OCI-LY1 (cell line): ENCODE measurements at regions not wholly inside any gene's neighbourhood (a gene's known extent, or its start where the extent isn't known, plus 50 kb on each side); places are given as distances from the start of the nearest gene placed in this dataset.

Source experiments
- H2AFZ ChIP-seq: fragments of 200-600 bp; sonication (generic), shearing (Covaris generic); 2 replicates; pipeline ENCODE4 v1.6.0; 2014; ENCODE audit warnings: antibody characterized with exemption, mild to moderate bottlenecking, low read length
- H3F3A ChIP-seq: fragments of 200-600 bp; sonication (generic), shearing (Covaris generic); 2 replicates; pipeline ENCODE4 v1.6.0; 2014; ENCODE audit warnings: mild to moderate bottlenecking, antibody characterized with exemption, low read length, moderate library complexity; ENCODE audit not compliant: insufficient read depth
- H3K27ac ChIP-seq: fragments of 200-600 bp; sonication (generic); 2 replicates; pipeline ENCODE4 v1.5.1; 2014; ENCODE audit warnings: low read length, mixed run types, mild to moderate bottlenecking, low read depth; ENCODE audit not compliant: poor library complexity, severe bottlenecking
- H3K27me3 ChIP-seq: fragments of 200-600 bp; sonication (generic); 2 replicates; pipeline ENCODE4 v1.6.0; 2014; ENCODE audit warnings: antibody characterized with exemption, mild to moderate bottlenecking, low read length, moderate library complexity; ENCODE audit not compliant: insufficient read depth
- H3K36me3 ChIP-seq: fragments of 200-600 bp; sonication (generic); 2 replicates; pipeline ENCODE4 v1.6.1; 2014; ENCODE audit warnings: mild to moderate bottlenecking, antibody characterized with exemption, low read length, moderate library complexity, mixed read lengths; ENCODE audit not compliant: insufficient read depth
- H3K4me1 ChIP-seq: fragments of 200-600 bp; sonication (generic); 2 replicates; pipeline ENCODE4 v1.5.1; 2014; ENCODE audit warnings: mild to moderate bottlenecking, low read length, moderate library complexity; ENCODE audit not compliant: insufficient read depth, severe bottlenecking
- H3K4me2 ChIP-seq: fragments of 200-600 bp; sonication (generic), shearing (Covaris generic); 2 replicates; pipeline ENCODE4 v1.6.1; 2014; ENCODE audit warnings: low read length
- H3K4me3 ChIP-seq: fragments of 200-600 bp; sonication (generic); 2 replicates; pipeline ENCODE4 v1.5.1; 2014; ENCODE audit warnings: low read length, low read depth, mild to moderate bottlenecking, mixed read lengths; ENCODE audit not compliant: poor library complexity, severe bottlenecking
- H3K79me2 ChIP-seq: fragments of 200-600 bp; shearing (Covaris generic); 2 replicates; pipeline ENCODE4 v1.6.1; 2016; ENCODE audit warnings: mixed run types, low read length, mixed read lengths; ENCODE audit not compliant: insufficient read depth
- H3K9ac ChIP-seq: fragments of 200-600 bp; sonication (generic), shearing (Covaris generic); 2 replicates; pipeline ENCODE4 v1.6.1; 2014; ENCODE audit warnings: mild to moderate bottlenecking, low read length, mixed read lengths
- H3K9me2 ChIP-seq: fragments of 200-600 bp; sonication (generic), shearing (Covaris generic); 2 replicates; pipeline ENCODE4 v1.6.1; 2014; ENCODE audit warnings: low read depth, mild to moderate bottlenecking, low read length, mixed read lengths
- H3K9me3 ChIP-seq: fragments of 200-600 bp; shearing (Covaris generic); 2 replicates; pipeline ENCODE4 v1.6.1; 2014; ENCODE audit warnings: low read length, mixed read lengths
- H4K20me1 ChIP-seq: fragments of 200-600 bp; sonication (generic), shearing (Covaris generic); 2 replicates; pipeline ENCODE4 v1.6.0; 2016; ENCODE audit warnings: mild to moderate bottlenecking, low read length; ENCODE audit not compliant: insufficient read depth
- EZH2 ChIP-seq: fragments of 200-600 bp; sonication (generic), shearing (Covaris generic); IDR thresholded peaks from 2 replicates; pipeline ENCODE4 v1.8.0; 2017; ENCODE audit warnings: borderline replicate concordance, mixed run types, mild to moderate bottlenecking, antibody characterized with exemption, low read length, moderate library complexity, mixed read lengths
- TF ChIP-seq, protein P1 (sequence below): fragments of 200-600 bp; sonication (generic), shearing (Covaris generic); IDR thresholded peaks from 2 replicates; pipeline ENCODE4 v1.5.1; 2017; ENCODE audit warnings: mild to moderate bottlenecking, antibody characterized with exemption, low read length, moderate library complexity, mixed read lengths

DNA sequence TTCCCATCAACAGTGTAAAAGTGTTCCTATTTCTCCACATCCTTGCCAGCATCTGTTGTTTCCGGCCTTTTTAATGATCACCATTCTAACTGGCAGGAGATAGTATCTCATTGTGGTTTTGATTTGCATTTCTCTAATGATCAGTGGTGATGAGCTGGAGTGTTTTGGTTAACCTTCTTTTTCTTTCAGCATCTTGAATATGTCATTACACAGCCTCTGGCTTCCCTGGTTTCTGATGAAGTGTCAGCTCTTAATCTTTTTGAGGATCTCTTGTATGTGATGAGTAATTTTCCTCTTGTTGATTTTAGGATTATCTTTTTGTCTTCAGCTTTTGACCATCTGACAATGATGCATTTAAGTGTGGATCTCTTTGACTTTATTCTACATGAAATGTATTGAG, 133.2 kb upstream of the GRIK3 start:
- Histone ChIP-seq H4K20me1 (no peaks in the 10 kb centered on the region), H3K9me2 (no peaks in the 10 kb centered on the region), H3K36me3 (no peaks in the 10 kb centered on the region), H3K9me3 (no peaks in the 10 kb centered on the region), H3F3A (no peaks in the 10 kb centered on the region), H3K4me1 (no peaks in the 10 kb centered on the region), H3K79me2 (no peaks in the 10 kb centered on the region), H3K4me2 (no peak overlapping the region), H3K4me3 (no peak overlapping the region), H3K27me3 (no peaks in the 10 kb centered on the region), H3K9ac (no peak overlapping the region), H3K27ac (no peak overlapping the region), H2AFZ (no peak overlapping the region)
- TF ChIP-seq, protein P1, sequence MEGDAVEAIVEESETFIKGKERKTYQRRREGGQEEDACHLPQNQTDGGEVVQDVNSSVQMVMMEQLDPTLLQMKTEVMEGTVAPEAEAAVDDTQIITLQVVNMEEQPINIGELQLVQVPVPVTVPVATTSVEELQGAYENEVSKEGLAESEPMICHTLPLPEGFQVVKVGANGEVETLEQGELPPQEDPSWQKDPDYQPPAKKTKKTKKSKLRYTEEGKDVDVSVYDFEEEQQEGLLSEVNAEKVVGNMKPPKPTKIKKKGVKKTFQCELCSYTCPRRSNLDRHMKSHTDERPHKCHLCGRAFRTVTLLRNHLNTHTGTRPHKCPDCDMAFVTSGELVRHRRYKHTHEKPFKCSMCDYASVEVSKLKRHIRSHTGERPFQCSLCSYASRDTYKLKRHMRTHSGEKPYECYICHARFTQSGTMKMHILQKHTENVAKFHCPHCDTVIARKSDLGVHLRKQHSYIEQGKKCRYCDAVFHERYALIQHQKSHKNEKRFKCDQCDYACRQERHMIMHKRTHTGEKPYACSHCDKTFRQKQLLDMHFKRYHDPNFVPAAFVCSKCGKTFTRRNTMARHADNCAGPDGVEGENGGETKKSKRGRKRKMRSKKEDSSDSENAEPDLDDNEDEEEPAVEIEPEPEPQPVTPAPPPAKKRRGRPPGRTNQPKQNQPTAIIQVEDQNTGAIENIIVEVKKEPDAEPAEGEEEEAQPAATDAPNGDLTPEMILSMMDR = no peak
- TF ChIP-seq EZH2 = no peak

DNA sequence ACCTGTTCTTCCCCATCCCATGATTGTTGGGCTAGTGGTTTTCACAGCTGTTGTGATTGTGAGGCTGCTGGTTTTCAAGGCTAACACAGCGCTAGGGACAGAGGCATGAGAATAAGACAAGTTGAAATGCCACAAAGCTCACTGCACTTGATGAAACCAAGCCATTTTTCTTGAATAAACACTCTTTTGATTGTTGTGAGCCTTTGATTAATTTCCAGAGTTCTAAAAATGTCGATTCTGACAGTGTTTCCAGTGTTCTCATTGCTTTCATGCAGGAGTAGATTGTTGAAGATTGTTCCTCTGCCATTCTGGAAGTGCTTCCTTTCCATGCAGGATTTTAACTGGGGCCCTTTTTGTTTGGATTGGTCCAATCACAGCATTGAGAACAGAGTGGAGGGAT, 134.9 kb upstream of the GRIK3 start:
- Histone ChIP-seq H4K20me1 (no peaks in the 10 kb centered on the region), H3K4me1 (no peaks in the 10 kb centered on the region), H3K36me3 (no peaks in the 10 kb centered on the region), H3K79me2 (no peaks in the 10 kb centered on the region), H3F3A (no peaks in the 10 kb centered on the region), H2AFZ (no peak overlapping the region), H3K27me3 (no peaks in the 10 kb centered on the region), H3K9me3 (no peaks in the 10 kb centered on the region), H3K9ac (no peak overlapping the region), H3K4me2 (no peak overlapping the region), H3K4me3 (no peak overlapping the region), H3K27ac (no peak overlapping the region), H3K9me2 (no peaks in the 10 kb centered on the region)
- TF ChIP-seq EZH2 = no peak

DNA sequence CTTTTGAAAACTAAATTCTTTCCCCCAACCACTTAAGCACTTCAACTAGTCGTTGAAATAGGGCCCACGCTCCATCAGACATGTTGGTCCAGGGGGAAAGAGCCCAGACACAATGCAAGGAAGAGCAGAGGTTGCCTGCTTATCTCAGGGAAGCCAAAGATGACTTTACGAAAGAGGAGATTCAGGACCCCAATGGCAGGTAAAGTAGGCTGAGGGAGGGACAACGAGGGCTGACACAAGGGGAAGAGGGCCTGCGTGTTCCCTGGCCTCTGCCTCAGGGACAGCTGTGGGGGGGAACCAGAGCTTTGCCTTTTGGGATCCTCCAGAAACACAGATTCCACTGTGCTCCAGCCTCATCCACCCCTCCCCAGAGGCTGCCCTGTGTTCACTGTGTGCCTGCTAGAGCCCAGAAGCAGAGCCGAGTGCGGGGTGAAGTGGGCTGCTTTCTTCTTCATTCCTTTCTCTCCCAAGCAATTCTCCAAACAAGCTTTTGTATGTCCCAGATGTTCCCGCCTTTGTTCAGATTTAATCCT, 135.5 kb upstream of the GRIK3 start:
- Histone ChIP-seq H4K20me1 (no peaks in the 10 kb centered on the region), H3K9me3 (no peaks in the 10 kb centered on the region), H2AFZ (no peak overlapping the region), H3K4me3 (no peak overlapping the region), H3K79me2 (no peaks in the 10 kb centered on the region), H3K36me3 (no peaks in the 10 kb centered on the region), H3K4me1 (no peaks in the 10 kb centered on the region), H3K27me3 (no peaks in the 10 kb centered on the region), H3K9ac (no peak overlapping the region), H3F3A (no peaks in the 10 kb centered on the region), H3K27ac (no peak overlapping the region), H3K4me2 (no peak overlapping the region), H3K9me2 (no peaks in the 10 kb centered on the region)
- TF ChIP-seq, protein P1 = no peak
- TF ChIP-seq EZH2 = no peak

DNA sequence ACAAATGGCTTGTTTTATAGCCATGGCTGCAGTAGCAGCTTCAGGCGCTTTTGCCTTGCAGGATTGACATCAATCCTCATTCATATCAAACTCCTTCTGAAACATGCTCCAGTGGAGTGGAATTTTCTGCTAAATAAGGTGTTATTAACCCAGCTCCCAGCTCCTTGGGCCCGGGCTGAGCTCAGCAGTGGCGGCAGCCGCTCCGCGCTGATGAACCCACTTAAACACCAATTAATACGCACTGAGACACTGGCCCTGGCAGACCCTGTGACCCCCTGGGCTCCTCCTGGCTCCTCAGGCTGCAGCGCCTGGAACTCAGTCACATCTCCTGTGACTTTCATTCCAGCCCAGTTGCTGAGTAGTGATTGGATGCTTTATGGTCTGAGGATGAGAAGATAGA, 137.4 kb upstream of the GRIK3 start:
- H3K27me3 ChIP-seq = no peaks in the 10 kb centered on the region
- no peak overlapping the region for H3K27ac ChIP-seq
- no peaks in the 10 kb centered on the region for H3K9me3 ChIP-seq
- H3K4me1 ChIP-seq = no peaks in the 10 kb centered on the region
- H2AFZ ChIP-seq = no peak overlapping the region
- H3K36me3 ChIP-seq = no peaks in the 10 kb centered on the region
- no peaks in the 10 kb centered on the region for H3K9me2 ChIP-seq
- no peak overlapping the region for H3K4me3 ChIP-seq
- H3K79me2 ChIP-seq = no peaks in the 10 kb centered on the region
- H3K9ac ChIP-seq = no peak overlapping the region
- TF ChIP-seq, protein P1 = no peak
- TF ChIP-seq EZH2 = no peak
- H3F3A ChIP-seq = no peaks in the 10 kb centered on the region
- no peak overlapping the region for H3K4me2 ChIP-seq
- H4K20me1 ChIP-seq = no peaks in the 10 kb centered on the region
